A549 (cell line): ENCODE measurements at regions not wholly inside any gene's neighbourhood (a gene's known extent, or its start where the extent isn't known, plus 50 kb on each side); places are given as distances from the start of the nearest gene placed in this dataset.
A peak's percentile ranks its signal among the peaks of the same experiment; 100 is the strongest.

ENCODE experiments used
- ATAC-seq, 2 experiments: fragments of 200-7000 bp in 1 of 2; fragments of >200 bp in 1 of 2; cut with Nextera tagmentation in 1 of 2; cut with Tn5 transposase in 1 of 2; 3 replicates each; pipeline versions ENCODE4 v1.8.0 to v1.9.1; 2018 to 2020; ENCODE audit warnings: mild to moderate bottlenecking in 1 of 2, moderate library complexity in 1 of 2
- CTCF ChIA-PET: fragments of 300-600 bp; sonication (Branson Sonifier 250); formaldehyde crosslinking; extraction: SDS; loops from one replicate; lab custom pipeline; 2021; ENCODE audit warnings: antibody characterized with exemption, inconsistent platforms; lab: Yijun Ruan, JAX
- POLR2A ChIA-PET: fragments of 350-600 bp; formaldehyde crosslinking; extraction: SDS; loops from one replicate; lab custom pipeline; 2021; ENCODE audit warnings: antibody characterized with exemption, inconsistent platforms; lab: Yijun Ruan, JAX
- DNase-seq, 2 experiments: peaks; one replicate each; pipeline versions ENCODE4 v3.0.0 to v3.0.0-alpha.2; 2011 to 2016; ENCODE audit warnings: low read depth in 1 of 2, low spot score in 1 of 2
- FAIRE-seq: peaks from 2 replicates; lab custom pipeline; 2011; peaks lifted over from hg19 to GRCh38; lab: Jason Lieb, UNC
- H3K27ac ChIP-seq, 2 experiments: fragments of >200 bp; sonication (Bioruptor Twin); formaldehyde crosslinking; 3 replicates each; pipeline ENCODE4 v1.5.1; 2016 to 2017
- H3K4me1 ChIP-seq: fragments of >200 bp; sonication (Bioruptor Twin); formaldehyde crosslinking; 3 replicates; pipeline ENCODE4 v1.6.1; 2016
- H3K4me2 ChIP-seq: fragments of >200 bp; sonication (Bioruptor Twin); formaldehyde crosslinking; 3 replicates; pipeline ENCODE4 v1.6.1; 2016
- H3K4me3 ChIP-seq: fragments of >200 bp; sonication (Bioruptor Twin); formaldehyde crosslinking; 3 replicates; pipeline ENCODE4 v1.5.1; 2016
- H3K9me3 ChIP-seq: fragments of >200 bp; sonication (Bioruptor Twin); formaldehyde crosslinking; 3 replicates; pipeline ENCODE4 v1.6.1; 2016
- ATOH8 ChIP-seq: fragments of 250-450 bp; sonication (Bioruptor Pico); IDR thresholded peaks from 2 replicates; pipeline ENCODE4 v1.5.0; 2020; ENCODE audit warnings: low read depth, mild to moderate bottlenecking, moderate library complexity
- BCL3 ChIP-seq: fragments of >200 bp; sonication (Bioruptor Twin); formaldehyde crosslinking; IDR thresholded peaks from 3 replicates; pipeline ENCODE4 v1.6.1; 2016
- CBX2 ChIP-seq: fragments of 200-600 bp; sonication (generic); IDR thresholded peaks from 2 replicates; pipeline ENCODE4 v1.6.1; 2016; ENCODE audit warnings: low read depth, mild to moderate bottlenecking, borderline replicate concordance
- CHD4 ChIP-seq: fragments of 200-600 bp; sonication (generic); IDR thresholded peaks from 2 replicates; pipeline ENCODE4 v1.6.1; 2016; ENCODE audit warnings: antibody characterized with exemption, mild to moderate bottlenecking, borderline replicate concordance
- CTCF ChIP-seq: fragments of >200 bp; sonication (Bioruptor Twin); formaldehyde crosslinking; IDR thresholded peaks from 3 replicates; pipeline ENCODE4 v1.5.1; 2016
- E2F6 ChIP-seq: IDR thresholded peaks from 2 replicates; pipeline ENCODE4 v1.6.1; 2012; ENCODE audit warnings: low read depth, borderline replicate concordance
- EHMT2 ChIP-seq: fragments of 200-600 bp; sonication (generic); IDR thresholded peaks from 2 replicates; pipeline ENCODE4 v1.6.1; 2016; ENCODE audit warnings: antibody characterized with exemption, low read depth, mild to moderate bottlenecking, moderate library complexity
- ELK1 ChIP-seq: fragments of 150-350 bp; IDR thresholded peaks from 2 replicates; pipeline ENCODE4 v1.6.1; 2014; ENCODE audit warnings: low read depth, mild to moderate bottlenecking, low read length
- GATA3 ChIP-seq: IDR thresholded peaks from 2 replicates; pipeline ENCODE4 v1.6.1; 2012; ENCODE audit warnings: borderline replicate concordance
- HDAC2 ChIP-seq: fragments of 200-600 bp; sonication (generic); IDR thresholded peaks from 2 replicates; pipeline ENCODE4 v1.6.1; 2016
- JUN ChIP-seq, 2 experiments: fragments of >200 bp; sonication (Bioruptor Twin); formaldehyde crosslinking; IDR thresholded peaks; 2 replicates in 1 of 2; 3 replicates in 1 of 2; pipeline ENCODE4 v1.6.1; 2016 to 2017
- KDM5A ChIP-seq: fragments of 200-600 bp; sonication (generic); IDR thresholded peaks from 2 replicates; pipeline ENCODE4 v1.6.1; 2016; ENCODE audit warnings: antibody characterized with exemption, mild to moderate bottlenecking
- MAX ChIP-seq: IDR thresholded peaks from 2 replicates; pipeline ENCODE4 v1.6.1; 2012
- MAZ ChIP-seq: fragments of 150-350 bp; IDR thresholded peaks from 2 replicates; pipeline ENCODE4 v1.6.1; 2014; ENCODE audit warnings: antibody characterized with exemption, low read depth, low read length, borderline replicate concordance
- MYC ChIP-seq: IDR thresholded peaks from 2 replicates; pipeline ENCODE4 v1.6.1; 2012; ENCODE audit warnings: mild to moderate bottlenecking, inconsistent platforms, low read length, improper control_type of control experiment, borderline replicate concordance
- NR3C1 ChIP-seq: fragments of >200 bp; sonication (Bioruptor Twin); formaldehyde crosslinking; IDR thresholded peaks from 3 replicates; pipeline ENCODE4 v1.6.1; 2017
- PBX3 ChIP-seq: IDR thresholded peaks from 2 replicates; pipeline ENCODE4 v1.6.1; 2012
- RAD21 ChIP-seq, 2 experiments: fragments of >200 bp in 1 of 2; sonication (Bioruptor Twin) in 1 of 2; formaldehyde crosslinking in 1 of 2; IDR thresholded peaks in 1 of 2; conservative IDR thresholded peaks in 1 of 2; 2 replicates in 1 of 2; 3 replicates in 1 of 2; pipeline ENCODE4 v1.6.1; 2012 to 2018; ENCODE audit warnings: inconsistent platforms in 1 of 2
- REST ChIP-seq: fragments of 200-600 bp; sonication (generic); IDR thresholded peaks from 2 replicates; pipeline ENCODE4 v1.6.1; 2016; ENCODE audit warnings: antibody characterized with exemption, mild to moderate bottlenecking, moderate library complexity
- SMC3 ChIP-seq: fragments of >200 bp; sonication (Bioruptor Twin); formaldehyde crosslinking; IDR thresholded peaks from 3 replicates; pipeline ENCODE4 v1.6.1; 2018; ENCODE audit warnings: inconsistent platforms
- ZNF302 ChIP-seq: fragments of 250-450 bp; sonication (Bioruptor Pico); IDR thresholded peaks from 2 replicates; pipeline ENCODE4 v1.9.0; 2021; ENCODE audit warnings: inconsistent platforms, mild to moderate bottlenecking, moderate library complexity
- WGBS: methylation state at CpG from one replicate; pipeline ENCODE4 v1.1.6; 2017; ENCODE audit errors: missing lambda C conversion rate; 5-methylcytosine and 5-hydroxymethylcytosine counted together

- ChIA-PET POLR2A (no interaction called here), CTCF (no interaction called here)
- peaks cover 12% of the 10 kb centered on the region; the same call in 1 of the 3 replicates for H3K4me1 ChIP-seq
- no peaks in the 10 kb centered on the region; the same call in 2 of the 3 replicates for H3K9me3 ChIP-seq
- ATAC-seq (no peak), DNase-seq (no peak), FAIRE-seq (no peak)
- H3K4me2 ChIP-seq: no peak overlapping the region
- H3K27ac ChIP-seq: peak overlapping the region in 1 of 2 experiments; percentile 63; a peak in 3 of 6 replicates
- no peak overlapping the region for H3K4me3 ChIP-seq
- TF ChIP-seq E2F6 (no peak), ZNF302 (no peak)
- 28% methylated on average over 1 of the region's 1 CpG for WGBS
Measured at GRCh38 chr14:80433811-80434210, 222.5 kb upstream of the DIO2 start.

GRCh38 chr14:80428671-80429070, 217.4 kb upstream of the DIO2 start:
- Histone ChIP-seq H3K4me3 (no peak overlapping the region), H3K27ac (peak overlapping the region in 1 of 2 experiments; percentile 51; a peak in 2 of 6 replicates), H3K4me1 (peaks cover 23% of the 10 kb centered on the region), H3K4me2 (no peak overlapping the region), H3K9me3 (no peaks in the 10 kb centered on the region)
- WGBS: 91% methylated on average over 2 of the region's 2 CpGs
- CTCF ChIA-PET: interaction anchor here (1.2 kb wide), 1 partner anchor 213 kb away, joined by 3 read pairs; no protein-coding TSS in a partner anchor
- no peak for FAIRE-seq
- TF ChIP-seq MAZ (no peak), JUN (IDR thresholded peaks at IDR 0.05) (no peak), SMC3 (no peak)
- no peak for DNase-seq
- ATAC-seq: no peak
- POLR2A ChIA-PET: no interaction called here

GRCh38 chr14:80428171-80428570, 216.9 kb upstream of the DIO2 start:
- FAIRE-seq (no peak), DNase-seq (no peak)
- CTCF ChIA-PET: no interaction called here

More at GRCh38 chr14:80428171-80428570, 216.9 kb upstream of the DIO2 start:
- Histone ChIP-seq H3K27ac (peak overlapping the region in 1 of 2 experiments; percentile 55; a peak in 2 of 6 replicates), H3K4me1 (peaks cover 23% of the 10 kb centered on the region), H3K4me2 (no peak overlapping the region), H3K4me3 (no peak overlapping the region), H3K9me3 (no peaks in the 10 kb centered on the region)
- POLR2A ChIA-PET: no interaction called here
- TF ChIP-seq ELK1: no peak
- no peak for TF ChIP-seq HDAC2
- TF ChIP-seq CBX2: no peak
- no peak for TF ChIP-seq MAZ
- no peak for TF ChIP-seq BCL3
- TF ChIP-seq CHD4: no peak
- TF ChIP-seq MYC: no peak
- no peak for TF ChIP-seq ATOH8 (CRISPR knock-in tag)
- no peak for TF ChIP-seq ZNF302
- TF ChIP-seq REST: no peak
- TF ChIP-seq EHMT2: no peak
- no peak for TF ChIP-seq PBX3
- TF ChIP-seq CTCF: no peak
- TF ChIP-seq GATA3: no peak
- TF ChIP-seq NR3C1: no peak
- no peak for TF ChIP-seq KDM5A
- no peak for TF ChIP-seq MAX
- no peak for TF ChIP-seq RAD21 (conservative IDR thresholded peaks at IDR 0.05 in 1 of 2, IDR thresholded peaks at IDR 0.05 in 1 of 2)
- no peak for ATAC-seq
- 84% methylated on average over 3 of the region's 3 CpGs for WGBS
